SK-N-SH (cell line): ENCODE measurements at regions not wholly inside any gene's neighbourhood (a gene's known extent, or its start where the extent isn't known, plus 50 kb on each side); places are given as distances from the start of the nearest gene placed in this dataset.

Source experiments
- CTCF ChIA-PET: fragments of 300-600, 350-600 bp; formaldehyde crosslinking; extraction: SDS; loops from one replicate; lab custom pipeline; 2021; lab: Yijun Ruan, JAX
- POLR2A ChIA-PET: fragments of 350-600 bp; sonication (Branson Sonifier 250); formaldehyde crosslinking; extraction: SDS; loops from one replicate; lab custom pipeline; 2020; ENCODE audit warnings: antibody characterized with exemption, inconsistent platforms; lab: Yijun Ruan, JAX
- DNase-seq: peaks from one replicate; pipeline ENCODE4 v3.0.0; 2012
- H2AFZ ChIP-seq: fragments of 200-600 bp; sonication (generic); 2 replicates; pipeline ENCODE4 v1.8.1; 2016; ENCODE audit warnings: antibody characterized with exemption, mild to moderate bottlenecking, low read depth
- H3F3A ChIP-seq: fragments of 200-600 bp; sonication (generic); replicated peaks from 2 replicates; pipeline ENCODE3; 2016; ENCODE audit warnings: antibody characterized with exemption, mild to moderate bottlenecking; ENCODE audit not compliant: insufficient read depth
- H3K27ac ChIP-seq, 2 experiments: fragments of 200-500 bp in 1 of 2; fragments of 200-600 bp in 1 of 2; sonication (Bioruptor generic) in 1 of 2; sonication (generic), shearing (Covaris generic) in 1 of 2; 2 replicates each; pipeline versions ENCODE4 v1.5.1 to v1.6.1; 2014 to 2016; ENCODE audit warnings: low read depth in 2 of 2, inconsistent platforms in 1 of 2, low read length in 1 of 2, mild to moderate bottlenecking in 1 of 2, mixed read lengths in 1 of 2
- H3K27me3 ChIP-seq: fragments of 200-600 bp; sonication (generic), shearing (Covaris generic); 2 replicates; pipeline ENCODE4 v1.6.1; 2016; ENCODE audit warnings: mixed run types; ENCODE audit not compliant: insufficient read depth
- H3K36me3 ChIP-seq, 2 experiments: fragments of 200-500 bp in 1 of 2; fragments of 200-600 bp in 1 of 2; sonication (Bioruptor generic) in 1 of 2; sonication (generic) in 1 of 2; replicated peaks in 1 of 2; 2 replicates each; pipeline versions ENCODE3 to v1.5.1; 2014 to 2016; ENCODE audit warnings: low read length in 1 of 2, mild to moderate bottlenecking in 1 of 2; ENCODE audit not compliant: insufficient read depth in 2 of 2, control insufficient read depth in 1 of 2
- H3K4me1 ChIP-seq, 2 experiments: fragments of 200-500 bp in 1 of 2; fragments of 200-600 bp in 1 of 2; sonication (Bioruptor generic) in 1 of 2; sonication (generic), shearing (Covaris generic) in 1 of 2; 2 replicates each; pipeline versions ENCODE4 v1.5.1 to v1.6.1; 2014 to 2016; ENCODE audit warnings: low read depth in 1 of 2, low read length in 1 of 2, mixed run types in 1 of 2; ENCODE audit not compliant: insufficient read depth in 2 of 2, control insufficient read depth in 1 of 2
- H3K4me2 ChIP-seq: fragments of 200-600 bp; sonication (generic), shearing (Covaris generic); 2 replicates; pipeline ENCODE4 v1.6.1; 2017; ENCODE audit warnings: mixed run types
- H3K4me3 ChIP-seq, 2 experiments: fragments of 200-500 bp in 1 of 2; fragments of 200-600 bp in 1 of 2; sonication (Bioruptor generic) in 1 of 2; sonication (generic), shearing (Covaris generic) in 1 of 2; 2 replicates each; pipeline versions ENCODE4 v1.5.1 to v1.8.1; 2014 to 2016; ENCODE audit warnings: low read depth in 2 of 2, inconsistent platforms in 1 of 2, low read length in 1 of 2, mild to moderate bottlenecking in 1 of 2, mixed read lengths in 1 of 2, moderate library complexity in 1 of 2
- H3K79me2 ChIP-seq: fragments of 200-600 bp; sonication (generic); 2 replicates; pipeline ENCODE4 v1.8.1; 2017; ENCODE audit warnings: mild to moderate bottlenecking; ENCODE audit not compliant: insufficient read depth
- H3K9ac ChIP-seq: fragments of 200-600 bp; sonication (generic); 2 replicates; pipeline ENCODE4 v1.6.1; 2017; ENCODE audit warnings: mixed run types
- H3K9me2 ChIP-seq: fragments of 200-600 bp; sonication (generic); 2 replicates; pipeline ENCODE4 v1.6.1; 2017; ENCODE audit warnings: mixed run types
- H3K9me3 ChIP-seq: fragments of 200-600 bp; sonication (generic); 2 replicates; pipeline ENCODE4 v1.6.1; 2017; ENCODE audit warnings: mixed run types, mild to moderate bottlenecking, moderate library complexity
- H4K20me1 ChIP-seq: fragments of 200-600 bp; sonication (generic); 2 replicates; pipeline ENCODE4 v1.6.1; 2017; ENCODE audit warnings: mild to moderate bottlenecking, mixed run types; ENCODE audit not compliant: insufficient read depth
- CHD2 ChIP-seq: fragments of 150-350 bp; IDR thresholded peaks from 2 replicates; pipeline ENCODE4 v1.6.1; 2018; ENCODE audit warnings: low read length; ENCODE audit not compliant: partially characterized antibody
- ELF1 ChIP-seq: IDR thresholded peaks from 2 replicates; pipeline ENCODE4 v1.4.0; 2012
- EP300 ChIP-seq, 2 experiments: IDR thresholded peaks; 2 replicates each; pipeline versions ENCODE4 v1.4.0 to v1.6.1; 2012; ENCODE audit warnings: borderline replicate concordance in 1 of 2, low read depth in 1 of 2, low read length in 1 of 2
- FOSL2 ChIP-seq: IDR thresholded peaks from 2 replicates; pipeline ENCODE4 v1.4.0; 2012; ENCODE audit warnings: low read depth, mild to moderate bottlenecking, moderate library complexity, borderline replicate concordance
- GABPA ChIP-seq: IDR thresholded peaks from 2 replicates; pipeline ENCODE4 v1.4.0; 2012; ENCODE audit warnings: low read depth, mild to moderate bottlenecking
- GATA2 ChIP-seq: sonication (generic); formaldehyde crosslinking; IDR thresholded peaks from 2 replicates; pipeline ENCODE4 v1.5.0; 2020; ENCODE audit warnings: mild to moderate bottlenecking, missing genetic modification reagents
- MEF2A ChIP-seq: IDR thresholded peaks from 2 replicates; pipeline ENCODE4 v1.4.0; 2012; ENCODE audit warnings: low read depth, borderline replicate concordance
- NFIC ChIP-seq: IDR thresholded peaks from 2 replicates; pipeline ENCODE4 v1.4.0; 2012; ENCODE audit warnings: borderline replicate concordance
- NRF1 ChIP-seq: IDR thresholded peaks from 2 replicates; pipeline ENCODE4 v1.6.1; 2012; ENCODE audit warnings: low read depth, mild to moderate bottlenecking, low read length
- POLR2AphosphoS5 ChIP-seq: IDR thresholded peaks from 2 replicates; pipeline ENCODE4 v1.6.1; 2012; ENCODE audit warnings: low read depth, low read length
- RAD21 ChIP-seq: IDR thresholded peaks from 2 replicates; pipeline ENCODE4 v1.6.1; 2012; ENCODE audit warnings: mild to moderate bottlenecking, low read length
- RCOR1 ChIP-seq: fragments of 150-350 bp; IDR thresholded peaks from 2 replicates; pipeline ENCODE4 v1.6.1; 2017; ENCODE audit warnings: antibody characterized with exemption, low read length
- RFX5 ChIP-seq: IDR thresholded peaks from 2 replicates; pipeline ENCODE4 v1.6.1; 2012; ENCODE audit warnings: mild to moderate bottlenecking, improper control_type of control experiment, low read length
- SIN3A ChIP-seq: IDR thresholded peaks from 2 replicates; pipeline ENCODE4 v1.6.1; 2012; ENCODE audit warnings: low read depth, mild to moderate bottlenecking, low read length, moderate library complexity, borderline replicate concordance
- SMC3 ChIP-seq: IDR thresholded peaks from 2 replicates; pipeline ENCODE4 v1.6.1; 2012; ENCODE audit warnings: low read depth, low read length, improper control_type of control experiment
- YY1 ChIP-seq: IDR thresholded peaks from 2 replicates; pipeline ENCODE4 v1.4.0; 2012; ENCODE audit warnings: low read depth, mild to moderate bottlenecking
- WGBS: methylation state at CpG from one replicate; pipeline ENCODE4 v1.1.6; 2017; ENCODE audit warnings: low lambda C conversion rate; 5-methylcytosine and 5-hydroxymethylcytosine counted together
- TF ChIP-seq, protein P1 (sequence below): fragments of 150-350 bp; IDR thresholded peaks from 2 replicates; pipeline ENCODE4 v1.6.1; 2016; ENCODE audit warnings: mild to moderate bottlenecking, low read depth, low read length
- TF ChIP-seq, protein P2 (sequence below): fragments of 150-350 bp; IDR thresholded peaks from 2 replicates; pipeline ENCODE4 v1.6.1; 2017; ENCODE audit warnings: antibody characterized with exemption, low read length, low read depth, borderline replicate concordance

DNA sequence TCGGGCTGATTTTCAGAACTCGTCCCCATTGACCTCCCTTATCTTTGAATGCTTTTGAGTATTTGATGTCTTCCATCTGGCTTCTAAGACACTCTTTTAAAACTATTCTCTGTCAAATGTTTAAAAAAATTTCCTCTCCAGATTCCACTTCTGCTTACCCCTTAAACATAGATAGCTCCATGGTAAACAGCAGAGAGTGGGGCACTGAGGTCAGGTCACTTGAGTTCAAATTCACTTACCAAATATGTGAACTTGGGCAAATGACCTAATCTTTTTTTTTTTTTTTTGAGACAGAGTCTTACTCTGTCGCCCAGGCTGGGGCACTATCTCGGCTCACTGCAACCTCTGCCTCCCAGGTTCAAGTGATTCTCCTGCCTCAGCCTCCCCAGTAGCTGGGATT, 126.8 kb upstream of the CPSF6 start (continued):
- TF ChIP-seq, protein P1, sequence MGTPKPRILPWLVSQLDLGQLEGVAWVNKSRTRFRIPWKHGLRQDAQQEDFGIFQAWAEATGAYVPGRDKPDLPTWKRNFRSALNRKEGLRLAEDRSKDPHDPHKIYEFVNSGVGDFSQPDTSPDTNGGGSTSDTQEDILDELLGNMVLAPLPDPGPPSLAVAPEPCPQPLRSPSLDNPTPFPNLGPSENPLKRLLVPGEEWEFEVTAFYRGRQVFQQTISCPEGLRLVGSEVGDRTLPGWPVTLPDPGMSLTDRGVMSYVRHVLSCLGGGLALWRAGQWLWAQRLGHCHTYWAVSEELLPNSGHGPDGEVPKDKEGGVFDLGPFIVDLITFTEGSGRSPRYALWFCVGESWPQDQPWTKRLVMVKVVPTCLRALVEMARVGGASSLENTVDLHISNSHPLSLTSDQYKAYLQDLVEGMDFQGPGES: no peak
- TF ChIP-seq RFX5: no peak
- no peak for TF ChIP-seq EP300 (IDR thresholded peaks at IDR 0.05; ENCODE audit: borderline replicate concordance in 1 of 2, low read depth in 1 of 2, low read length in 1 of 2)
- TF ChIP-seq, protein P2, sequence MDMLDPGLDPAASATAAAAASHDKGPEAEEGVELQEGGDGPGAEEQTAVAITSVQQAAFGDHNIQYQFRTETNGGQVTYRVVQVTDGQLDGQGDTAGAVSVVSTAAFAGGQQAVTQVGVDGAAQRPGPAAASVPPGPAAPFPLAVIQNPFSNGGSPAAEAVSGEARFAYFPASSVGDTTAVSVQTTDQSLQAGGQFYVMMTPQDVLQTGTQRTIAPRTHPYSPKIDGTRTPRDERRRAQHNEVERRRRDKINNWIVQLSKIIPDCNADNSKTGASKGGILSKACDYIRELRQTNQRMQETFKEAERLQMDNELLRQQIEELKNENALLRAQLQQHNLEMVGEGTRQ: no peak
- TF ChIP-seq FOSL2: no peak
- TF ChIP-seq, all 33 proteins: peak for 0

DNA sequence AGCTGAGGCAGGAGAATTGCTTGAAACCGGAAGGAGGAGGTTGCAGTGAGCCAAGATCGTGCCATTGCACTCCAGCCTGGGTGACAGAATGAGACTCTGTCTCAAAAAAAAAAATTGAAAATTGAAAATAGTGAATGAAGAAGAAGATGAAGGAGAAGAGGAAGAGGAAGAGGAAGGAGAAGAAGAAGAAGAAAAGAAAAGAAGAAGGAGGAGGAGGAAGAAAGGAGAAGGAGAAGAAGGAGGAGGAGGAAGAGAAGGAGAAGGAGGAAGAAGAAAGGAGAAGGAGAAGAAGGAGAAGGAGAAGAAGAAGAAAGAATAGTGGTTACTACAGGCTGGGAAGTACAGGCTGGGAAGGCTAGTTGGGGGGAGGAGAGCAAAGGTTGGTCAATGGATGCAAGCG, 124.3 kb upstream of the CPSF6 start:
- Histone ChIP-seq H3F3A (no peaks in the 10 kb centered on the region), H3K9ac (no peak overlapping the region), H4K20me1 (no peaks in the 10 kb centered on the region), H3K79me2 (no peaks in the 10 kb centered on the region), H3K27me3 (no peaks in the 10 kb centered on the region; the same call in 1 of the 2 replicates), H3K9me3 (no peaks in the 10 kb centered on the region), H3K4me3 (no peak overlapping the region), H2AFZ (no peak overlapping the region), H3K4me2 (no peak overlapping the region), H3K36me3 (no peaks in the 10 kb centered on the region), H3K4me1 (no peaks in the 10 kb centered on the region), H3K9me2 (no peaks in the 10 kb centered on the region), H3K27ac (no peak overlapping the region)
- CTCF ChIA-PET: no interaction called here
- TF ChIP-seq RCOR1 (no peak), RAD21 (no peak), NFIC (no peak), YY1 (no peak), CHD2 (no peak), MEF2A (no peak), POLR2AphosphoS5 (no peak), ELF1 (no peak), GABPA (no peak), SIN3A (no peak), SMC3 (no peak), NRF1 (no peak), GATA2 (CRISPR knock-in tag) (no peak)
- TF ChIP-seq, protein P2: no peak
- DNase-seq: no peak
- POLR2A ChIA-PET: no interaction called here
- 39% methylated on average over 2 of the region's 3 CpGs for WGBS
